ENCODE measurements at regions not wholly inside any gene's neighbourhood (a gene's known extent, or its start where the extent isn't known, plus 50 kb on each side); places are given as distances from the start of the nearest gene placed in this dataset.
A peak's percentile ranks its signal among the peaks of the same experiment; 100 is the strongest.

GRCh38 chr5:8473827-8474568 is 605.0 kb downstream of the MTRR start:
- TF ChIP-seq CTCF (IDR thresholded peaks at IDR 0.05) = peak; percentile 59
- H3K36me3 Mint-ChIP-seq (ENCODE audit: low read depth) = peaks cover 9% of the 10 kb centered on the region
- no peaks in the 10 kb centered on the region for H3K27me3 Mint-ChIP-seq (ENCODE audit: insufficient read depth)
- H3K27ac Mint-ChIP-seq = no peak overlapping the region
- H3K4me3 Mint-ChIP-seq = no peak overlapping the region
- peaks cover 18% of the 10 kb centered on the region for H3K9me3 Mint-ChIP-seq
- peaks cover 7% of the 10 kb centered on the region for H3K4me1 Mint-ChIP-seq (ENCODE audit: low read depth)
- DNase-seq = no peak

GRCh38 chr5:8474569-8474930 is 605.6 kb downstream of the MTRR start:
- H3K36me3 Mint-ChIP-seq (ENCODE audit: low read depth) = peaks cover 9% of the 10 kb centered on the region

GRCh38 chr5:8478326-8478725 is 609.4 kb downstream of the MTRR start:
- Mint-ChIP-seq H3K4me3 (no peak overlapping the region), H3K9me3 (no peaks in the 10 kb centered on the region), H3K27me3 (ENCODE audit: insufficient read depth) (peaks cover 2% of the 10 kb centered on the region; the same call in 1 of the 2 replicates), H3K27ac (no peak overlapping the region), H3K4me1 (ENCODE audit: low read depth) (no peaks in the 10 kb centered on the region), H3K36me3 (ENCODE audit: low read depth) (no peaks in the 10 kb centered on the region)
- no peak for DNase-seq
- TF ChIP-seq CTCF (IDR thresholded peaks at IDR 0.05) = no peak

More at GRCh38 chr5:8474569-8474930, 605.6 kb downstream of the MTRR start:
- Mint-ChIP-seq H3K4me1 (ENCODE audit: low read depth) (peaks cover 7% of the 10 kb centered on the region), H3K27ac (no peak overlapping the region), H3K9me3 (peaks cover 18% of the 10 kb centered on the region), H3K27me3 (ENCODE audit: insufficient read depth) (no peaks in the 10 kb centered on the region), H3K4me3 (no peak overlapping the region)
- TF ChIP-seq CTCF (IDR thresholded peaks at IDR 0.05) = no peak
- no peak for DNase-seq

GRCh38 chr5:8481007-8481406 is 612.1 kb downstream of the MTRR start:
- Mint-ChIP-seq H3K36me3 (ENCODE audit: low read depth) (no peaks in the 10 kb centered on the region), H3K27ac (no peak overlapping the region), H3K27me3 (ENCODE audit: insufficient read depth) (peaks cover 3% of the 10 kb centered on the region)

GRCh38 chr5:8491254-8491653 is 622.3 kb downstream of the MTRR start:
- no peak overlapping the region for H3K4me3 Mint-ChIP-seq
- no peak for DNase-seq
- peaks cover 15% of the 10 kb centered on the region for H3K9me3 Mint-ChIP-seq
- H3K27ac Mint-ChIP-seq = no peak overlapping the region
- no peaks in the 10 kb centered on the region for H3K27me3 Mint-ChIP-seq (ENCODE audit: insufficient read depth)
- no peaks in the 10 kb centered on the region for H3K4me1 Mint-ChIP-seq (ENCODE audit: low read depth)
- no peak for TF ChIP-seq CTCF (IDR thresholded peaks at IDR 0.05)
- peaks cover 11% of the 10 kb centered on the region; the same call in 1 of the 2 replicates for H3K36me3 Mint-ChIP-seq (ENCODE audit: low read depth)

More at GRCh38 chr5:8481007-8481406, 612.1 kb downstream of the MTRR start:
- H3K4me1 Mint-ChIP-seq (ENCODE audit: low read depth) = no peaks in the 10 kb centered on the region
- no peak for TF ChIP-seq CTCF (IDR thresholded peaks at IDR 0.05)
- no peak for DNase-seq
- H3K9me3 Mint-ChIP-seq = no peaks in the 10 kb centered on the region
- H3K4me3 Mint-ChIP-seq = no peak overlapping the region
